ENCODE measurements at regions not wholly inside any gene's neighbourhood (a gene's known extent, or its start where the extent isn't known, plus 50 kb on each side); places are given as distances from the start of the nearest gene placed in this dataset.

- Histone ChIP-seq H3K36me3 (ENCODE audit: control insufficient read depth, low read depth, low read length) (no peaks in the 10 kb centered on the region), H3K27me3 (ENCODE audit: control insufficient read depth, insufficient read depth, low read length) (no peaks in the 10 kb centered on the region), H3K4me1 (ENCODE audit: control insufficient read depth, low read depth, low read length) (peaks cover 10% of the 10 kb centered on the region), H3K27ac (ENCODE audit: low read length) (no peak overlapping the region), H3K4me3 (ENCODE audit: low read length) (no peak overlapping the region), H3K9ac (ENCODE audit: low read length) (no peak overlapping the region), H3K9me3 (ENCODE audit: control insufficient read depth, low read depth, low read length) (no peaks in the 10 kb centered on the region)
Measured at GRCh38 chr14:76607510-76607909, 153.8 kb upstream of the VASH1 start.

GRCh38 chr14:76612654-76613053 lies 148.6 kb upstream of the VASH1 start:
- H3K27ac ChIP-seq (ENCODE audit: low read length), result no peak overlapping the region
- no peak overlapping the region for H3K9ac ChIP-seq (ENCODE audit: low read length)
- no peaks in the 10 kb centered on the region for H3K9me3 ChIP-seq (ENCODE audit: control insufficient read depth, low read depth, low read length)
- no peaks in the 10 kb centered on the region for H3K36me3 ChIP-seq (ENCODE audit: control insufficient read depth, low read depth, low read length)
- no peaks in the 10 kb centered on the region for H3K27me3 ChIP-seq (ENCODE audit: control insufficient read depth, insufficient read depth, low read length)
- H3K4me3 ChIP-seq (ENCODE audit: low read length), result peak overlapping the region; percentile 8
- H3K4me1 ChIP-seq (ENCODE audit: control insufficient read depth, low read depth, low read length), result peaks cover 19% of the 10 kb centered on the region

- Histone ChIP-seq H3K27me3 (ENCODE audit: control insufficient read depth, insufficient read depth, low read length) (no peaks in the 10 kb centered on the region), H3K36me3 (ENCODE audit: control insufficient read depth, low read depth, low read length) (no peaks in the 10 kb centered on the region), H3K27ac (ENCODE audit: low read length) (no peak overlapping the region), H3K9me3 (ENCODE audit: control insufficient read depth, low read depth, low read length) (no peaks in the 10 kb centered on the region), H3K4me1 (ENCODE audit: control insufficient read depth, low read depth, low read length) (peaks cover 19% of the 10 kb centered on the region), H3K9ac (ENCODE audit: low read length) (no peak overlapping the region), H3K4me3 (ENCODE audit: low read length) (no peak overlapping the region)
Measured at GRCh38 chr14:76613616-76614015, 147.7 kb upstream of the VASH1 start.

- no peak overlapping the region for H3K4me3 ChIP-seq (ENCODE audit: low read length)
- H3K9ac ChIP-seq (ENCODE audit: low read length), result no peak overlapping the region
- H3K27me3 ChIP-seq (ENCODE audit: control insufficient read depth, insufficient read depth, low read length), result no peaks in the 10 kb centered on the region
- peaks cover 19% of the 10 kb centered on the region for H3K4me1 ChIP-seq (ENCODE audit: control insufficient read depth, low read depth, low read length)
- H3K9me3 ChIP-seq (ENCODE audit: control insufficient read depth, low read depth, low read length), result no peaks in the 10 kb centered on the region
- no peak overlapping the region for H3K27ac ChIP-seq (ENCODE audit: low read length)
- H3K36me3 ChIP-seq (ENCODE audit: control insufficient read depth, low read depth, low read length), result no peaks in the 10 kb centered on the region
Measured at GRCh38 chr14:76615331-76615730, 145.9 kb upstream of the VASH1 start.

- H3K27ac ChIP-seq (ENCODE audit: low read length), result no peak overlapping the region
- H3K36me3 ChIP-seq (ENCODE audit: control insufficient read depth, low read depth, low read length), result no peaks in the 10 kb centered on the region
- H3K9ac ChIP-seq (ENCODE audit: low read length), result no peak overlapping the region
- H3K4me3 ChIP-seq (ENCODE audit: low read length), result no peak overlapping the region
- peaks cover 10% of the 10 kb centered on the region for H3K4me1 ChIP-seq (ENCODE audit: control insufficient read depth, low read depth, low read length)
- H3K9me3 ChIP-seq (ENCODE audit: control insufficient read depth, low read depth, low read length), result no peaks in the 10 kb centered on the region
- H3K27me3 ChIP-seq (ENCODE audit: control insufficient read depth, insufficient read depth, low read length), result no peaks in the 10 kb centered on the region
Measured at GRCh38 chr14:76617440-76617839, 143.8 kb upstream of the VASH1 start.

- no peaks in the 10 kb centered on the region for H3K4me1 ChIP-seq (ENCODE audit: control insufficient read depth, low read depth, low read length)
- no peak overlapping the region for H3K27ac ChIP-seq (ENCODE audit: low read length)
- no peaks in the 10 kb centered on the region for H3K9me3 ChIP-seq (ENCODE audit: control insufficient read depth, low read depth, low read length)
- no peak overlapping the region for H3K4me3 ChIP-seq (ENCODE audit: low read length)
- no peaks in the 10 kb centered on the region for H3K36me3 ChIP-seq (ENCODE audit: control insufficient read depth, low read depth, low read length)
- H3K27me3 ChIP-seq (ENCODE audit: control insufficient read depth, insufficient read depth, low read length), result no peaks in the 10 kb centered on the region
- no peak overlapping the region for H3K9ac ChIP-seq (ENCODE audit: low read length)
Measured at GRCh38 chr14:76636602-76637001, 124.7 kb upstream of the VASH1 start.

GRCh38 chr14:76638841-76639240 lies 122.4 kb upstream of the VASH1 start:
- H3K27ac ChIP-seq (ENCODE audit: low read length), result no peak overlapping the region
- no peaks in the 10 kb centered on the region for H3K9me3 ChIP-seq (ENCODE audit: control insufficient read depth, low read depth, low read length)
- no peaks in the 10 kb centered on the region for H3K36me3 ChIP-seq (ENCODE audit: control insufficient read depth, low read depth, low read length)
- no peaks in the 10 kb centered on the region for H3K27me3 ChIP-seq (ENCODE audit: control insufficient read depth, insufficient read depth, low read length)
- peaks cover 3% of the 10 kb centered on the region for H3K4me1 ChIP-seq (ENCODE audit: control insufficient read depth, low read depth, low read length)
- no peak overlapping the region for H3K4me3 ChIP-seq (ENCODE audit: low read length)
- no peak overlapping the region for H3K9ac ChIP-seq (ENCODE audit: low read length)

- H3K36me3 ChIP-seq (ENCODE audit: control insufficient read depth, low read depth, low read length), result no peaks in the 10 kb centered on the region
- no peaks in the 10 kb centered on the region for H3K27me3 ChIP-seq (ENCODE audit: control insufficient read depth, insufficient read depth, low read length)
- no peak overlapping the region for H3K9ac ChIP-seq (ENCODE audit: low read length)
- no peaks in the 10 kb centered on the region for H3K9me3 ChIP-seq (ENCODE audit: control insufficient read depth, low read depth, low read length)
- no peak overlapping the region for H3K27ac ChIP-seq (ENCODE audit: low read length)
- peaks cover 11% of the 10 kb centered on the region for H3K4me1 ChIP-seq (ENCODE audit: control insufficient read depth, low read depth, low read length)
- no peak overlapping the region for H3K4me3 ChIP-seq (ENCODE audit: low read length)
Measured at GRCh38 chr14:76639606-76640229, 121.5 kb upstream of the VASH1 start.

GRCh38 chr14:76640923-76641395 lies 120.3 kb upstream of the VASH1 start:
- no peak overlapping the region for H3K4me3 ChIP-seq (ENCODE audit: low read length)
- H3K4me1 ChIP-seq (ENCODE audit: control insufficient read depth, low read depth, low read length), result peaks cover 13% of the 10 kb centered on the region
- H3K9me3 ChIP-seq (ENCODE audit: control insufficient read depth, low read depth, low read length), result no peaks in the 10 kb centered on the region
- no peak overlapping the region for H3K9ac ChIP-seq (ENCODE audit: low read length)
- H3K27ac ChIP-seq (ENCODE audit: low read length), result no peak overlapping the region
- no peaks in the 10 kb centered on the region for H3K36me3 ChIP-seq (ENCODE audit: control insufficient read depth, low read depth, low read length)
- no peaks in the 10 kb centered on the region for H3K27me3 ChIP-seq (ENCODE audit: control insufficient read depth, insufficient read depth, low read length)

GRCh38 chr14:76641541-76641940 lies 119.7 kb upstream of the VASH1 start:
- Histone ChIP-seq H3K4me3 (ENCODE audit: low read length) (no peak overlapping the region), H3K4me1 (ENCODE audit: control insufficient read depth, low read depth, low read length) (peaks cover 13% of the 10 kb centered on the region), H3K9ac (ENCODE audit: low read length) (no peak overlapping the region), H3K9me3 (ENCODE audit: control insufficient read depth, low read depth, low read length) (no peaks in the 10 kb centered on the region), H3K36me3 (ENCODE audit: control insufficient read depth, low read depth, low read length) (no peaks in the 10 kb centered on the region), H3K27ac (ENCODE audit: low read length) (no peak overlapping the region), H3K27me3 (ENCODE audit: control insufficient read depth, insufficient read depth, low read length) (no peaks in the 10 kb centered on the region)

- Histone ChIP-seq H3K9me3 (ENCODE audit: control insufficient read depth, low read depth, low read length) (no peaks in the 10 kb centered on the region), H3K4me3 (ENCODE audit: low read length) (no peak overlapping the region), H3K4me1 (ENCODE audit: control insufficient read depth, low read depth, low read length) (peaks cover 13% of the 10 kb centered on the region), H3K27ac (ENCODE audit: low read length) (no peak overlapping the region), H3K27me3 (ENCODE audit: control insufficient read depth, insufficient read depth, low read length) (no peaks in the 10 kb centered on the region), H3K36me3 (ENCODE audit: control insufficient read depth, low read depth, low read length) (no peaks in the 10 kb centered on the region), H3K9ac (ENCODE audit: low read length) (no peak overlapping the region)
Measured at GRCh38 chr14:76643887-76644286, 117.4 kb upstream of the VASH1 start.

- no peaks in the 10 kb centered on the region for H3K9me3 ChIP-seq (ENCODE audit: control insufficient read depth, low read depth, low read length)
- no peaks in the 10 kb centered on the region for H3K27me3 ChIP-seq (ENCODE audit: control insufficient read depth, insufficient read depth, low read length)
- no peak overlapping the region for H3K4me3 ChIP-seq (ENCODE audit: low read length)
- H3K36me3 ChIP-seq (ENCODE audit: control insufficient read depth, low read depth, low read length), result no peaks in the 10 kb centered on the region
- peaks cover 13% of the 10 kb centered on the region for H3K4me1 ChIP-seq (ENCODE audit: control insufficient read depth, low read depth, low read length)
- no peak overlapping the region for H3K27ac ChIP-seq (ENCODE audit: low read length)
- no peak overlapping the region for H3K9ac ChIP-seq (ENCODE audit: low read length)
Measured at GRCh38 chr14:76644855-76645518, 116.3 kb upstream of the VASH1 start.
